ENCODE measurements at regions not wholly inside any gene's neighbourhood (a gene's known extent, or its start where the extent isn't known, plus 50 kb on each side); places are given as distances from the start of the nearest gene placed in this dataset.
"Not testable (repeated sequence)": the region's sequence is repeated elsewhere in the genome, so short reads cannot be mapped to it uniquely, and the experiment has no call there.

GRCh38 chr14:44783901-44784300 is 177.8 kb downstream of the KLHL28 start:
- DNase-seq, result no peak

GRCh38 chr14:44782775-44783238 is 178.9 kb downstream of the KLHL28 start:
- no peak for DNase-seq

GRCh38 chr14:44780989-44781388 is 180.8 kb downstream of the KLHL28 start:
- DNase-seq, result no peak

GRCh38 chr14:44778604-44779003 is 183.1 kb downstream of the KLHL28 start:
- no peak for DNase-seq

- DNase-seq, result no peak
These were observed 184.2 kb downstream of the KLHL28 start for GRCh38 chr14:44777584-44777983.

- DNase-seq, result no peak
These were observed 186.5 kb downstream of the KLHL28 start for GRCh38 chr14:44775248-44775647.

GRCh38 chr14:44774396-44774795 is 187.4 kb downstream of the KLHL28 start:
- no peak for DNase-seq

- no peak for DNase-seq
These were observed 190.3 kb downstream of the KLHL28 start for GRCh38 chr14:44771496-44771895.

GRCh38 chr14:44770201-44770600 is 191.5 kb downstream of the KLHL28 start:
- DNase-seq, result no peak

GRCh38 chr14:44768935-44769334 is 192.8 kb downstream of the KLHL28 start:
- no peak for DNase-seq

GRCh38 chr14:44767646-44768173 is 194.0 kb downstream of the KLHL28 start:
- no peak for DNase-seq

GRCh38 chr14:44766285-44766684 is 195.5 kb downstream of the KLHL28 start:
- no peak for DNase-seq

- DNase-seq, result no peak
These were observed 198.4 kb downstream of the KLHL28 start for GRCh38 chr14:44763356-44763755.

- DNase-seq, result no peak
These were observed 202.5 kb downstream of the KLHL28 start for GRCh38 chr14:44759277-44759676.

GRCh38 chr14:44756554-44756953 is 205.2 kb downstream of the KLHL28 start:
- DNase-seq, result no peak

GRCh38 chr14:44745371-44745770 is 216.4 kb downstream of the KLHL28 start:
- no peak for DNase-seq

GRCh38 chr14:44742202-44742601 is 219.5 kb downstream of the KLHL28 start:
- no peak for DNase-seq

- no peak for DNase-seq
These were observed 220.3 kb downstream of the KLHL28 start for GRCh38 chr14:44741431-44741830.

GRCh38 chr14:44736326-44736725 is 225.4 kb downstream of the KLHL28 start:
- no peak for DNase-seq

GRCh38 chr14:44732144-44732543 is 225.1 kb upstream of the FSCB start:
- no peak for DNase-seq

GRCh38 chr14:44730860-44731259 is 223.8 kb upstream of the FSCB start:
- DNase-seq, result no peak

- DNase-seq, result not testable (repeated sequence)
These were observed 214.3 kb upstream of the FSCB start for GRCh38 chr14:44721395-44721794.

- no peak for DNase-seq
These were observed 213.6 kb upstream of the FSCB start for GRCh38 chr14:44720707-44721106.

- DNase-seq, result no peak
These were observed 205.1 kb upstream of the FSCB start for GRCh38 chr14:44712024-44712815.

All from suppressor macrophage treated with lipopolysaccharide for 1 hour (primary cell).